CD14-positive monocyte (primary cell): ENCODE measurements at regions not wholly inside any gene's neighbourhood (a gene's known extent, or its start where the extent isn't known, plus 50 kb on each side); places are given as distances from the start of the nearest gene placed in this dataset.
A peak's percentile ranks its signal among the peaks of the same experiment; 100 is the strongest.

Experiments
- DNase-seq, 3 donors: peaks; one replicate each; pipeline ENCODE4 v3.0.0-alpha.2; 2011 to 2022
- H2AFZ ChIP-seq: 2 replicates; pipeline ENCODE4 v1.6.0; 2012; ENCODE audit warnings: mild to moderate bottlenecking, low read depth, low read length, inconsistent platforms; ENCODE audit not compliant: insufficient read depth, poor library complexity, severe bottlenecking
- H3K27ac ChIP-seq, 2 donors: 1 replicate in 1 of 2; 2 replicates in 1 of 2; pipeline ENCODE4 v1.5.1; 2012 to 2013; ENCODE audit warnings: low read length in 2 of 2, control low read depth in 1 of 2, inconsistent platforms in 1 of 2, low read depth in 1 of 2, mild to moderate bottlenecking in 1 of 2
- H3K27me3 ChIP-seq, 2 donors: one replicate each; pipeline versions ENCODE4 v1.6.0 to v1.6.1; 2011 to 2013; ENCODE audit warnings: low read length in 2 of 2; ENCODE audit not compliant: control insufficient read depth in 2 of 2, insufficient read depth in 2 of 2
- H3K36me3 ChIP-seq, 2 donors: replicated peaks in 1 of 2; 1 replicate in 1 of 2; 2 replicates in 1 of 2; pipeline versions ENCODE4 v1.5.1 to v1.6.1; 2012 to 2013; ENCODE audit warnings: low read length in 2 of 2, control low read depth in 1 of 2, inconsistent platforms in 1 of 2, mild to moderate bottlenecking in 1 of 2; ENCODE audit not compliant: insufficient read depth in 2 of 2, control insufficient read depth in 1 of 2
- H3K4me1 ChIP-seq, 2 donors: 1 replicate in 1 of 2; 2 replicates in 1 of 2; pipeline versions ENCODE4 v1.5.1 to v1.6.1; 2012 to 2013; ENCODE audit warnings: low read length in 2 of 2, control low read depth in 1 of 2, inconsistent platforms in 1 of 2, mild to moderate bottlenecking in 1 of 2, moderate library complexity in 1 of 2; ENCODE audit not compliant: insufficient read depth in 2 of 2, control insufficient read depth in 1 of 2
- H3K4me2 ChIP-seq: replicated peaks from 2 replicates; pipeline ENCODE3; 2012; ENCODE audit warnings: low read length, moderate library complexity, mild to moderate bottlenecking; ENCODE audit not compliant: poor library complexity, severe bottlenecking; ENCODE audit errors: extremely low read depth
- H3K4me3 ChIP-seq, 3 experiments: fragments of 200-600 bp in 1 of 3; sonication (generic) in 1 of 3; replicated peaks in 1 of 3; 1 replicate in 2 of 3; 2 replicates in 1 of 3; pipeline ENCODE4 v1.5.1; 2011 to 2013; ENCODE audit warnings: low read length in 3 of 3, mild to moderate bottlenecking in 3 of 3, control low read depth in 2 of 3, low read depth in 2 of 3, inconsistent platforms in 1 of 3, moderate library complexity in 1 of 3
- H3K79me2 ChIP-seq: 2 replicates; pipeline ENCODE4 v1.6.0; 2012; ENCODE audit warnings: mild to moderate bottlenecking, control low read depth, inconsistent platforms, low read length, moderate library complexity; ENCODE audit not compliant: insufficient read depth
- H3K9ac ChIP-seq: 2 replicates; pipeline ENCODE4 v1.6.0; 2017; ENCODE audit warnings: low read length, mild to moderate bottlenecking; ENCODE audit not compliant: insufficient read depth, poor library complexity, severe bottlenecking
- H3K9me3 ChIP-seq, 2 donors: replicated peaks in 1 of 2; 1 replicate in 1 of 2; 2 replicates in 1 of 2; pipeline versions ENCODE4 v1.5.1 to v1.6.1; 2012 to 2013; ENCODE audit warnings: low read length in 2 of 2, control low read depth in 1 of 2; ENCODE audit not compliant: control insufficient read depth in 1 of 2, insufficient read depth in 1 of 2
- H4K20me1 ChIP-seq: 2 replicates; pipeline ENCODE4 v1.6.0; 2012; ENCODE audit warnings: mild to moderate bottlenecking, low read length, control low read depth, moderate library complexity; ENCODE audit not compliant: insufficient read depth
- H3K27ac Mint-ChIP-seq, 7 donors: one replicate each; pipeline ENCODE4 v1.8.0; 2020; ENCODE audit warnings: mild to moderate bottlenecking in 7 of 7, mixed read lengths in 7 of 7, moderate library complexity in 6 of 7, inconsistent platforms in 2 of 7
- H3K27me3 Mint-ChIP-seq, 3 donors: one replicate each; pipeline ENCODE4 v1.8.0; 2021 to 2022; ENCODE audit warnings: low read depth in 3 of 3, mild to moderate bottlenecking in 3 of 3, mixed read lengths in 3 of 3, moderate library complexity in 3 of 3, inconsistent platforms in 1 of 3
- H3K36me3 Mint-ChIP-seq, 2 donors: one replicate each; pipeline ENCODE4 v1.8.0; 2020; ENCODE audit warnings: mixed read lengths in 2 of 2, inconsistent platforms in 1 of 2, mild to moderate bottlenecking in 1 of 2
- H3K4me1 Mint-ChIP-seq: one replicate; pipeline ENCODE4 v1.8.0; 2020; ENCODE audit warnings: mild to moderate bottlenecking, mixed read lengths
- H3K4me3 Mint-ChIP-seq, 2 donors: one replicate each; pipeline ENCODE4 v1.8.0; 2020; ENCODE audit warnings: mild to moderate bottlenecking in 2 of 2, mixed read lengths in 2 of 2, moderate library complexity in 1 of 2
- H3K9me3 Mint-ChIP-seq, 7 donors: one replicate each; pipeline ENCODE4 v1.8.0; 2020 to 2022; ENCODE audit warnings: mixed read lengths in 7 of 7, mild to moderate bottlenecking in 6 of 7, moderate library complexity in 6 of 7, inconsistent platforms in 2 of 7
- CTCF ChIP-seq: fragments of 200-600 bp; IDR thresholded peaks from one replicate; pipeline ENCODE4 v1.8.0; 2022; ENCODE audit warnings: antibody characterized with exemption, mild to moderate bottlenecking
- WGBS: methylation state at CpG from one replicate; pipeline ENCODE4 v1.1.5; 2013; ENCODE audit warnings: missing lambda C conversion rate; ENCODE audit not compliant: insufficient coverage; 5-methylcytosine and 5-hydroxymethylcytosine counted together
- intact Hi-C, 2 donors: fragments of 100-400 bp; cut with micrococcal nuclease; formaldehyde crosslinking; loops; one replicate each; pipeline versions ENCODE4 v1.15.0 to v1.15.1; 2023

GRCh38 chr2:144947709-144948037 lies 427.8 kb upstream of the ZEB2 start:
- no peak for TF ChIP-seq CTCF
- Mint-ChIP-seq H3K4me3 (no peak overlapping the region), H3K4me1 (peaks cover 19% of the 10 kb centered on the region), H3K9me3 (peaks cover 0 to 4% (median 2%) of the 10 kb centered on the region in 7 donors), H3K27me3 (peaks cover 0 to 8% (median 0%) of the 10 kb centered on the region in 3 donors), H3K36me3 (no peaks in the 10 kb centered on the region), H3K27ac (no peak overlapping the region)
- intact Hi-C loops, result no loop called here
- H2AFZ ChIP-seq, result no peak overlapping the region
- H3K36me3 ChIP-seq, result no peaks in the 10 kb centered on the region
- H4K20me1 ChIP-seq, result no peaks in the 10 kb centered on the region
- H3K4me2 ChIP-seq, result no peak overlapping the region
- no peaks in the 10 kb centered on the region for H3K9me3 ChIP-seq
- H3K27me3 ChIP-seq, result no peaks in the 10 kb centered on the region
- H3K27ac ChIP-seq, result no peak overlapping the region
- no peaks in the 10 kb centered on the region for H3K79me2 ChIP-seq
- H3K9ac ChIP-seq, result no peak overlapping the region
- no peak for DNase-seq
- H3K4me1 ChIP-seq, result peaks cover 8 to 11% of the 10 kb centered on the region in 2 donors
- WGBS, result no CpG with 5 or more reads among the region's 2 CpGs
- H3K4me3 ChIP-seq, result no peak overlapping the region

- H3K27me3 ChIP-seq, result no peaks in the 10 kb centered on the region
- H3K4me2 ChIP-seq, result no peak overlapping the region
- no peaks in the 10 kb centered on the region for H3K36me3 ChIP-seq
- H3K79me2 ChIP-seq, result no peaks in the 10 kb centered on the region
- no peaks in the 10 kb centered on the region for H3K9me3 ChIP-seq
- peaks cover 0 to 8% (median 0%) of the 10 kb centered on the region in 3 donors for H3K27me3 Mint-ChIP-seq
- no peak overlapping the region for H3K27ac ChIP-seq
- peaks cover 0 to 8% (median 2%) of the 10 kb centered on the region in 7 donors for H3K9me3 Mint-ChIP-seq
- WGBS, result 13% methylated on average over 1 of the region's 1 CpG
- intact Hi-C loops, result no loop called here
- TF ChIP-seq CTCF, result no peak
- H3K36me3 Mint-ChIP-seq, result no peaks in the 10 kb centered on the region
- no peak overlapping the region for H3K9ac ChIP-seq
- peaks cover 8 to 11% of the 10 kb centered on the region in 2 donors for H3K4me1 ChIP-seq
- no peak overlapping the region for H3K4me3 ChIP-seq
- H3K4me3 Mint-ChIP-seq, result no peak overlapping the region
- H4K20me1 ChIP-seq, result no peaks in the 10 kb centered on the region
- H2AFZ ChIP-seq, result no peak overlapping the region
- DNase-seq, result peak; percentile 22 to 34 (median 31)
- peaks cover 19% of the 10 kb centered on the region for H3K4me1 Mint-ChIP-seq
- no peak overlapping the region for H3K27ac Mint-ChIP-seq
Observed at GRCh38 chr2:144946263-144946662, 426.3 kb upstream of the ZEB2 start.
